ENCODE measurements at regions not wholly inside any gene's neighbourhood (a gene's known extent, or its start where the extent isn't known, plus 50 kb on each side); places are given as distances from the start of the nearest gene placed in this dataset.

- no peak for DNase-seq
Measured at GRCh38 chr11:119472856-119473222, 49.9 kb upstream of the THY1 start.
